ENCODE measurements at regions not wholly inside any gene's neighbourhood (a gene's known extent, or its start where the extent isn't known, plus 50 kb on each side); places are given as distances from the start of the nearest gene placed in this dataset.

DNA sequence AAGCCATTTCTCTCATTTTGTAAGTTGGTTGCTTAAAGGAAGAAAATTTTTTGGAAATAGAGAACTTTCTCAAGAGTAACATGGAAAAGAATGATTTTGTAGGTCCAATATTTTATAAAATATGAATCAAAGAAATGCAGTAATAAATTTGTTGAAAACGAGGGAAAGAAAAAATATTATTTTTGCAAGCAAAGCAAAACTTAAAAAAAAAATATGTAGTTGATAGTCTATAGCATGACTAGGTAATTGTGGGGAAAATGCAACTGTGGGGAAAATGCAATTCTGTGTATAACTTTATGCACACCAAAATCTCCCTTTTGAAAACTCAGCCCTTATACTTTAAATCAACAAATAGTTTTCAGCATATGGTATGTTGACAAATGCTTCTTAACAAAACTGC lies 604.0 kb upstream of the AGTR1 start:
- Histone ChIP-seq H3K27ac (ENCODE audit: low read depth, low read length, poor library complexity, severe bottlenecking) (no peak overlapping the region), H3K36me3 (ENCODE audit: insufficient read depth, low read length, poor library complexity, severe bottlenecking) (no peaks in the 10 kb centered on the region), H3K4me1 (ENCODE audit: insufficient read depth, low read length, poor library complexity, severe bottlenecking) (peaks cover 6% of the 10 kb centered on the region), H3K4me3 (ENCODE audit: low read depth, low read length, poor library complexity, severe bottlenecking) (no peak overlapping the region), H3K9me3 (ENCODE audit: low read depth, low read length, poor library complexity, severe bottlenecking) (no peaks in the 10 kb centered on the region), H3K27me3 (replicated peaks; ENCODE audit: insufficient read depth, low read depth, low read length, poor library complexity) (no peaks in the 10 kb centered on the region)
- BruUV-seq (replicated peaks), result no TSS peak
- DNase-seq (ENCODE audit: low spot score), result no peak
- no peak for TF ChIP-seq EZH2 (IDR thresholded peaks at IDR 0.05; ENCODE audit: borderline replicate concordance, low read depth, low read length, poor library complexity, severe bottlenecking)
- TF ChIP-seq, protein P1, sequence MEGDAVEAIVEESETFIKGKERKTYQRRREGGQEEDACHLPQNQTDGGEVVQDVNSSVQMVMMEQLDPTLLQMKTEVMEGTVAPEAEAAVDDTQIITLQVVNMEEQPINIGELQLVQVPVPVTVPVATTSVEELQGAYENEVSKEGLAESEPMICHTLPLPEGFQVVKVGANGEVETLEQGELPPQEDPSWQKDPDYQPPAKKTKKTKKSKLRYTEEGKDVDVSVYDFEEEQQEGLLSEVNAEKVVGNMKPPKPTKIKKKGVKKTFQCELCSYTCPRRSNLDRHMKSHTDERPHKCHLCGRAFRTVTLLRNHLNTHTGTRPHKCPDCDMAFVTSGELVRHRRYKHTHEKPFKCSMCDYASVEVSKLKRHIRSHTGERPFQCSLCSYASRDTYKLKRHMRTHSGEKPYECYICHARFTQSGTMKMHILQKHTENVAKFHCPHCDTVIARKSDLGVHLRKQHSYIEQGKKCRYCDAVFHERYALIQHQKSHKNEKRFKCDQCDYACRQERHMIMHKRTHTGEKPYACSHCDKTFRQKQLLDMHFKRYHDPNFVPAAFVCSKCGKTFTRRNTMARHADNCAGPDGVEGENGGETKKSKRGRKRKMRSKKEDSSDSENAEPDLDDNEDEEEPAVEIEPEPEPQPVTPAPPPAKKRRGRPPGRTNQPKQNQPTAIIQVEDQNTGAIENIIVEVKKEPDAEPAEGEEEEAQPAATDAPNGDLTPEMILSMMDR (conservative IDR thresholded peaks at IDR 0.05; ENCODE audit: low read depth, low read length), result no peak
- ChIA-PET POLR2A (ENCODE audit: low non-redundant PET) (no interaction called here), CTCF (no interaction called here)
- intact Hi-C loops (cut with micrococcal nuclease; ENCODE audit: unreplicated experiment), result no loop called here

DNA sequence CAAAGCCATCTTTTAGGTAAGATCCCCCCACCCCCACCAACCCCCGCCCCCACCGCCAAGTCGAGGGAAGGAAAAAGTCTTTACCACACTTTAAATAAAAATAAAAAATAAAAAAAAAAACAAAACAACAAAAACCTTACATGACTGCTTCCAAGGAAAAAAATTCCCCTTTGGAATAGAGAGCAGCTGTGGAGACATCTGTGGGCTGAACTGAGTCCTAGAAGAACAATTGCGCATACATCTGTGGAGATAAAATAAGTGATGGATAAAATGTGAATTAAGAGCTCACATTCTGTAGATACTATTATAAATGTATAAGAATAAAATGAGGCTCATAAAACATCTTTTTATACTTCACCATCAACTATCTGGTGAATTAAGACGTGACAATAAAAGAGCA lies 601.7 kb upstream of the AGTR1 start:
- Histone ChIP-seq H3K36me3 (ENCODE audit: insufficient read depth, low read length, poor library complexity, severe bottlenecking) (no peaks in the 10 kb centered on the region), H3K9me3 (ENCODE audit: low read depth, low read length, poor library complexity, severe bottlenecking) (no peaks in the 10 kb centered on the region), H3K27me3 (replicated peaks; ENCODE audit: insufficient read depth, low read depth, low read length, poor library complexity) (no peaks in the 10 kb centered on the region), H3K4me1 (ENCODE audit: insufficient read depth, low read length, poor library complexity, severe bottlenecking) (peaks cover 6% of the 10 kb centered on the region), H3K27ac (ENCODE audit: low read depth, low read length, poor library complexity, severe bottlenecking) (no peak overlapping the region), H3K4me3 (ENCODE audit: low read depth, low read length, poor library complexity, severe bottlenecking) (no peak overlapping the region)
- BruUV-seq (replicated peaks), result no TSS peak
- DNase-seq (ENCODE audit: low spot score), result no peak
- ChIA-PET CTCF (no interaction called here), POLR2A (ENCODE audit: low non-redundant PET) (no interaction called here)
- TF ChIP-seq, protein P1 (conservative IDR thresholded peaks at IDR 0.05; ENCODE audit: low read depth, low read length), result no peak
- no peak for TF ChIP-seq EZH2 (IDR thresholded peaks at IDR 0.05; ENCODE audit: borderline replicate concordance, low read depth, low read length, poor library complexity, severe bottlenecking)
- intact Hi-C loops (cut with micrococcal nuclease; ENCODE audit: unreplicated experiment), result no loop called here

DNA sequence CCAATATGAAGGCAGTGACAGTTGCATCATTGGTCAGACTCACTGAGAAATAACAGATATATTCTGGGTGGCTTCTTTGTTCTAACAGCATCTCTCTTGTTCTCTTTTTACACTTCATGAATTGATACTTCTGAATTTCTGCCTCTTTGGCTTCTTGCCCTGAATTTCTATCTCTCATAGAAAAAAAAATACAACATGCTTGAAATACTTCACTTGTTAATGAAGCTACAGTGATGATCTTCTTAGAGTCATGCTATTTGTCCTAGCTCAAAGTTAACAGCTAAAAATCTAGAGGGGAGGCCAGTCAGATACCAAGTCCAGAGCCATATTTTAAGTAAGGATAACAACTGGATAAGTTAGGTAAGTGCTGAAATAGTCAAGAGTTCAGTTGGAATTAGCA lies 597.2 kb upstream of the AGTR1 start:
- Histone ChIP-seq H3K4me3 (ENCODE audit: low read depth, low read length, poor library complexity, severe bottlenecking) (no peak overlapping the region), H3K4me1 (ENCODE audit: insufficient read depth, low read length, poor library complexity, severe bottlenecking) (no peaks in the 10 kb centered on the region), H3K27ac (ENCODE audit: low read depth, low read length, poor library complexity, severe bottlenecking) (no peak overlapping the region), H3K9me3 (ENCODE audit: low read depth, low read length, poor library complexity, severe bottlenecking) (no peaks in the 10 kb centered on the region), H3K27me3 (replicated peaks; ENCODE audit: insufficient read depth, low read depth, low read length, poor library complexity) (no peaks in the 10 kb centered on the region), H3K36me3 (ENCODE audit: insufficient read depth, low read length, poor library complexity, severe bottlenecking) (no peaks in the 10 kb centered on the region)
- no peak for TF ChIP-seq EZH2 (IDR thresholded peaks at IDR 0.05; ENCODE audit: borderline replicate concordance, low read depth, low read length, poor library complexity, severe bottlenecking)
- TF ChIP-seq, protein P1 (conservative IDR thresholded peaks at IDR 0.05; ENCODE audit: low read depth, low read length), result no peak
- BruUV-seq (replicated peaks), result no TSS peak
- intact Hi-C loops (cut with micrococcal nuclease; ENCODE audit: unreplicated experiment), result no loop called here
- ChIA-PET CTCF (no interaction called here), POLR2A (ENCODE audit: low non-redundant PET) (no interaction called here)
- no peak for DNase-seq (ENCODE audit: low spot score)

Data from A673 (cell line).